HG03108 (cell line): ENCODE measurements at regions not wholly inside any gene's neighbourhood (a gene's known extent, or its start where the extent isn't known, plus 50 kb on each side); places are given as distances from the start of the nearest gene placed in this dataset.

Experiments
- ATAC-seq: cut with Tn5 transposase; IDR thresholded peaks from one replicate; pipeline ENCODE4 v1.9.1; 2021; ENCODE audit warnings: moderate library complexity; ENCODE audit not compliant: unreplicated experiment

DNA sequence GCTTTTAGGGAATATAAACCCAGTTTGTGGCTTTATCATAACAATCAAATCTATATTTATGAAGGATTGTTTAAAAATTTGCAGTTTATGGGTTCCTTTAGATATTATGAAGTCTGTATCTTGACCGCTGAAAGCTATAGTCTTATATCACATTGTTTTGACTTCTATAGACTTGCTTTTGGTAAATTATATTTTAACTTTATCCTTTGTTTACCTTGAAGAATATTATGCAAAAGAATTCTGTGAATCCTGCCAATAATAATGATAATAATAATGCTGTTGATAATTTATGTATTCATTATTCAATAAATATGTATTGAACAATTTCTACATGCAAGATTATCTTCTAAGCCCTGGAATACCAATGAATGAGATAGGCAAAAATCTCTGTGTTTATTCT lies 101.9 kb upstream of the MTPN start:
- ATAC-seq: no peak

DNA sequence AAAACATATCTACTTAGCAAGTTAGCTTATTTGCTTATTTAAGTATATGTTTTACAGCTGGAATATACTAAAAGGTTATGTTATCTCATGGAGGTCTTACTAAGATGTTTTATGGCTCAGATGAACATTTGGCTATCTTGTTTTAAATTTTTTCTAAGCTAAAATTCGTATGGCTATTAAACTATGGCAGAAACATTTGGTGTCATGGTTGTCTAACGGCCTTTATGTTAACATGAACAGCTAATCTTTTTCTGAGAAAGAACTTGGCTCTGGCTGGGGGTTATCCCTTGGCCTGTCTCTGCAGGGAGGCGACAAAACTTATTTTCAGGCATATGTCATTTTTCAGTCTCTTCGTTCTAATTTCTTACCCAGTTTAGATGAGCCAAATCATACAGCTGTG lies 101.5 kb upstream of the MTPN start:
- no peak for ATAC-seq

DNA sequence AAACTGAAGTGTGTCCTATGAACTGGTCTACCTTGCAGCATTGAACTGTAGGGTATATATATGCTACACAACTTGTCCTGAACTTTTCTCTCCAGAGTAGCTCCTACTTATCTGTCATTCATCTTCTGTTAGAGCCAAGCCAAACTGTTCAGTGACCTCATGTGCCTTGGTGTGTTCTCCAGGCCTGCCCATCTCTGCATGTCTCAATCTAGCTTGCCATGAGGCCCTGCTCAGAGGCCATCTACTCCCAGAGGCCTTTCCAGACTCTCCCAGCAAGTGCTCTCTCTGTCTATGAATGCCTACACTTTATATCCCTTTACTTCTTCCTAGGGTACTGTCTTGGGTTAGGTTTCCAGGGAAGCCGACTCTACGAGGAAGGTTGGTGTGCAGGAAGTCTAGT lies 99.8 kb upstream of the MTPN start:
- ATAC-seq: no peak

DNA sequence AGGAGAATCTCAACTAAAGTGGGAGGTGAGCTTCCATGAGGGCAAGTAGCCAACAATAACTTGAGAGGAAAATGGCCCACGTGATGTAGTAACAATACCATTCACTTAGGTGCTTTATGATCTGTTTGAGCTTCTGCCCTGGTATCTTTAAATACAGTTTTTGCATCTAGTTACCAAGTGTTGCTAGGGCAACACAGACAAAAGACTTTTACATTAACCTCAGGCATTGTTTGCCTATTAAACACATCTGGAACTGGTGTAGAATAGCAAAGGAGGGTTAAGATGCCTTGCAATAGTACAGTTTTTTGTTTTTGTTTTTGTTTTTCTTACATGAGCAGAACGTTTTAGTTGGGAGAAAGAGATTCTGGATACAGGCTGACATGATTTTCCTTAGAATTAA lies 97.7 kb upstream of the MTPN start:
- ATAC-seq: no peak

DNA sequence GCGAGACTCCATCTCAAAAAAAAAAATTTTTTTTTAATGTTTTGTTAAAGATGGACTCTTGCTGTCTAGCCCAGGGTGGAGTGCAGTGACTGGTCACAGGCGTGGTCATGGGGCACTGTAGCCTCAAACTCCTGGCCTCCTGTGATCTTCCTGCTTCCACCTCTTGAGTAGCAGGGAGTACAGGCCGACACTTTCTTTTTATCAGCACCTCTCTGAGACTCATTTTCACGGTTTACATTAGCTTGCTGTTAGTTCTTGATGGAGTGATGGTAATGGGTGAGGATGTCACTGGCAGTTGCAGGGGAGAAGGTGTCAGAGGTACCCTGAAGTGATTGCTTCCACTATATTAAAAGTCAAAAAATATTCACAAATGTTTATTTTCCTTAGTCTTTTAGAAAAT lies 95.3 kb upstream of the MTPN start:
- no peak for ATAC-seq

DNA sequence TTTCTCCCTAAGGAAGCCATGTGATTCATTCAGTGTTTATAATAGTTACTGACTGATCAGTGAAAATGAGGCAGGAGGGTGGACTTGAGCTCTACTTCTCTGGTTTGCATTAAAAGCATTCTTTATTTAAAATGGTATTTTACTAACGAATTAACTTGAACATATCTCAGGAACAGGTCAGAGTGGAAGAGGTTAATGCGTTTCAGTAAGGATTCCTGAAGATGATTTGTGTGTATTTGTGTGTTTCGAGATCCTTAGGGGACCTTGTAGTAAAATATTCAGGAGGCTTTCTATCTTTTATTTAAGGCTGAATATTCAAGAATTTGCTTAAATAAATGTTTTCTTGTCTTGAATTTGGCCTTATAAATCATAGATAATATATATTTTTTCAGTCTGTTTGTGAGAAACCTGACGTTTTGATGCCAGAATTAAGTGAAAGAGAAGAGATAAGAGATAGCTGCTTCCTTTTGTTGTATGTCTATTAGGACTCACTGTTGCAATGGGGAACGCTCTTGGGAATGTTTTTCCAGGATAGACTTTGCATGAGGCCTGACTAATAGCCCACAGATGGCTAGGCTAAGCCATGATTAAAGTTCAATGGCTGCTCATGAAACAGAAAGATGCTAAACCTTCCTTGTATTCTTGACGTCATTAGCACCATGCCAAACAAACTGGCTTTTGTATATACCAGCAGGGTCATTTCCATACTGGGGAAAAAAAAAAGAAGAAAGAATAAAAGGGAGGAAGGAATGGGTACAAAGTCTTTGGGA lies 93.8 kb upstream of the MTPN start:
- ATAC-seq: no peak

DNA sequence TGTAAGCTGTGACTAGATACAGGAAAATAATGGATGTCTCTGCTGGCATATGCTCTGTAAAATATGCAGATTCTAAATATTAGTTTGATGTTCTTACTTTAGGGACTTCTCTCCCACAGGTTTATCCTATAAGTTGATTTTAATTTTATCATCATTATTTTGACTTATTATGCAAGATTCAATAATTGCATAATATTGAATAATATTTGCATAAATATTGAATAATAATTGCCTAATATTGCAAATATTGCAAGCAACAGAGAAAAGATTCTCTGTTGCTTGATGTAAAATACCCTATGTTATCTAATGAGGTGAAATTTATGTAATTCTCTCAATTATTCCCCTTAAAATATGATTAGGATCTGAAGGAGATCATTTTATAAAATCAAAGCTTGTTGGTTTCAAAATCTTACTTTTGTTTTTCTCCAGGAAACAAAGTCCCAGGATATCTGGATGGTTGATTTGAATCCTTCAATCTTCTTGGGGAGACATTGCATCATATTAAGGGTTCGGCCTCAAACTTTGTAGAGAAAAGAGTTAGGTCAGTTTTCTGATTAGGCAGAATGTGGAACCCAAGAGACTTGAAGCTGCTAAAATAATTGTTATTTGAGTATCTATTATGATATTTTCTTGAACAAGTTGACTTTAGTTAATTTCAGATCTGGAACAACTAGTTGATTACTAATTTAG lies 92.8 kb upstream of the MTPN start:
- ATAC-seq: no peak

DNA sequence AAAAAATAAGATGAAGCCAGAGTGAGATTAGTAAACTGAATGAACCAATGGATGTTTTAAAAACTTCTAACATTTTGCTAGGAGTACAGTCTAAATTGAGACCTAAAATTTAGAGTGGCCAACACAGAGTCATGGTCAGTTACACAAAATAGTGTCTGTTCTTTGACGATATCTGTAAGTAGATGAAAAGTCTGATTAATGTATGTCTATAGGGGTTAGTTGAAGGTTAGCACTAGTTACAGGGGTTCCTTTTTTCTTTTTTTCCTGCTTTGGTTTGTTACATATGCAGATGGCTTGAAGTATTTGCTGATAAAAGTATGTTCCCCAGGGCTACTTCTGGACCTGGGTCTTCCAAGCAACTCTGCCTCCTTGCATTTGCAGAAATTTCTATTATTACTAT lies 90.1 kb upstream of the MTPN start:
- ATAC-seq: no peak

DNA sequence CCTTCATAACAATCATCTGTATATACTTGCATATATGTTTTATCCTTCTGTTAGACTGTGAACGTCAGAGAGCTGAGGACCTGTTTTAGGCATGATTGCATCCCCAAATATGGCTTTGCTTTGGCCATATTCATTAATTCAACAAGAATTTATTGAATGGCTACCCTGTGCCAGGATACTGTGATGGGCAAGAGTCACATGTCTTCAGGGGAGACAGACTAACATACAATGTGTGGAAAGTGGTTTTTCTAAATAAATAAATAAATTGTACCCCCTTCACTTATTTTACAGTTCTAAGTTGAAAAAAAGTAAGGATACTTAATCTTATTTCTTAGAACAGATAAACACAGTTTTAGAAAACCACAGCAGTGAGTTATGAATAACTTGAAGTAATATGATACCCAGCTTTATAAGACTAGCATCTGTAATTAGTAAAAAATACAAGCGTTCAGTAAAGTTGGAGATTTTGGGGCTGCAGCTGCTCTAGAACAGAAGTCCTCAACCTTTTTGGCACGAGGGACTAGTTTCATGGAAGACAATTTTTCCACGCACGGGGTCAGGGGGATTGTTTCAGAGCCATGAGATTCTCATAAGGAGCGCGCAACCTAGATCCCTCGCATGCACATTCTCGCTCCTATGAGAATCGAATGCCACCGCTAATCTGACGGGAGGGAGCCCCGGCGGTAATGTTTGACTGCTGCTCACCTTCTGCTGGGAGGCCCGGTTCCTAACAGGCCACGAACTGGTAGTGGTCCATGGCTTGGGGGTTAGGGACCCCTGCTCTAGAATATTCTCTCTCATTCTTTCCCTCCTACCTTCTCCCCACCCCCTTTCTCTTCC lies 89.4 kb upstream of the MTPN start:
- ATAC-seq: no peak

DNA sequence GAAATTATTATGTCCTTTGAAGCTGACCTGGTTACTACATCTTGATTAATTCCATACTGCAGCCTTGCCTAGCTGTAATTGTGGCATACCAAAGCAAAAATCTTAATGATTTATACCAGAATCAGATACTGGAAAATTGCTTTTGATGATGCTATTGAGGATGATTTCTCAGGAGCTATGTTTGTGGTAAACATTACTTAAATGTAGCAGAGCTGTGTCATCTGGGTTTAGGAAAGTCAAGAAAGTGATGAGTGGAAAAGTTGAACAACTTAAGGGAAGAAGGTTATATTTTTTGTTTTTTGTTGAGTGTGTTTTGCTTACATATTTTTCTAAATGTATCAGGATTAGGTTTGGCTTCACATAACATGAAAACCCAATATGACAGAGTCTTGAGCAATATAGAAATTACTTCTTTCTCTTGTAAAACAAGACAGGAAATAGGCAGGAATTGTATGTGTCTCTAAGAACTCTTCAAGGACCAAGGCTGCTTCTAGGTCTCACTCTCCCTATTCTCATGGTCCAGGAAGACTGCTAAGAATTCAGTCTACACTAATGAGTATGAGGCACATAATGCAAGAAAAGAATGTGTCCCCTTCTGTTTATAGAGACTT lies 87.6 kb upstream of the MTPN start:
- ATAC-seq: no peak

DNA sequence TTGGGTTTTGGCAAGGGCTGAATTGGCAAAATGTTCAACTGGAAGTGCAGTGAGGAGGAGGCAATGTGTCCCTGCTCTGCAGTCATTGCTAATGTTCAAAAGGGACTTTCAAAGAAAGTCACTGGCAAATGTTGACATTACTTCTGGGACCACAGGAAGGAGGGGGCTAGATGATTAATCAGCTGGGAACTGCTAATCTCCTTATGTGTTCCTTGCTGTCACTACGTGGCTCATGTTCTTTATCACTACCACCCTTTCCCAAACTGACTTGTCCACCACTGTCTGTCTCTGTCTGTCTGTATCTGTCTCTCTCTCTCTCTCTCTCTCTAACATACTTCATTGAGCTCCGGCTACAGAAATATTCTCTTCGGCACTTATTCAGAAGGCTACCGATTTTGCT lies 86.9 kb upstream of the MTPN start:
- ATAC-seq: no peak

DNA sequence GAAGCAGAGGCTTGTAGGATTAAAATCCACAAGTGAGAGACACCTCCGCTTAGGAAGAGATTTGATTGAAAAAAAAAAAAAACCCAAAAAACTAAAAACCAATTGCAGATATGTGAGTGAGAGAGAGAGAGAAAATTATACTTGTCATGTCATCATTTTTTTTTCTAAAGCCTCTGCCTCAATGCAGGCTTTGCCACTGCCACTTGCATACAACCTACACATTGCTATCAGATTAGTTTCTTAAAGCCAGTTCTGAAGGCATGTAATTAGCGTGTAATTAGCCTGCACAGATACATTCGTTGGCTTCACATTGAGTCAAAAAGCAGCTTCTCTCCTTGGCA lies 86.1 kb upstream of the MTPN start:
- no peak for ATAC-seq

DNA sequence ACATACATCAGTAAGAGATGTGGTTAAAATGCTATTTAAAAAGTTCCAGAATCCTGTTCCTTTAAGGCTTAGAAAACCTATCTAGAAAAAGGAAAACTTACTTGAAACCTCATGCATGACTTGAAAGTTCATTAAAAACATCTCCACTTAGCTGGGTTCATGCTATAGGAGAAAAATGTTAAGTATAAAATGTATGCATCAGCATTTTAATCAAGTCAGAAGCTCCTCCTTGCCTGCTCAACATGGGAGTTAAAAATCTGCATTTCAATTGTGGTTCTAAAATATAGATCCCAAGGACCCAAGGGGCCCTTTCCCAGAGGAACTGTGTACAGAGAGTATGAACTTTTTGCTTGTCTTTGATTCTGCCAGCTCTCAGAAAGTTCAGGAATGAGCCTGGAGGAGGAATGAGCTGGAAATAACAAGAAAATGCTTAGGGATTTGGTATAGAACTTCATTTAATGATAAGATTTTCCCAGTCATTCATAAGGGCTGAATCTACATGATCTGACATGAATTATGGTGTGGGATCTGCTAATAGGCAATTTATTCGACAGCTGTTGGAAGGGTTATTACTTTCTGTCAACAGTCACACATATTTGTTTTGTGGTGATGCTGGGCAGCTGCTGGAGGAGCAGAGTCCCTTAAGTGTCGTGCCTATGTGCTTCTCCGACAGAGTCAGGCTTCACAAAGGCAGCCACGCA lies 85.6 kb upstream of the MTPN start:
- no peak for ATAC-seq

DNA sequence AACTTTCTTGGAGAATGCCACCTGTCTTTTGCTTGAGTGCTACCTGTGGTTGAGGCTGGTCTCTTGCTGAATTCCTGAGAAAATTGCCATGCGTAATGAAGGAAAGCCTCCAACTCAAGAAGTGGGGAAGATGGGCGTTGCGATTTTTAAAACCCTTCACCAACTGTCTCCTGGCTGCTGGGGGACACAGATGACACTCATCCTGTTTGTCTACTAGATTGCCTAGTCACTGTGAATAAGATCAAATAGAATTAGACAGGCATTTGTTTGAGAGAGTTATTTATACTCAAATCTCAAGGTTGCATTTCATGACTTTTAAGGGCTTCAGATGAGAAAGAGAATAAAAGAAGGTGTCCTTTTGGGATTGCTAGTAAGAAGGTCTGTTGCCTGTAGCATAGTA lies 84.3 kb upstream of the MTPN start:
- ATAC-seq: no peak

DNA sequence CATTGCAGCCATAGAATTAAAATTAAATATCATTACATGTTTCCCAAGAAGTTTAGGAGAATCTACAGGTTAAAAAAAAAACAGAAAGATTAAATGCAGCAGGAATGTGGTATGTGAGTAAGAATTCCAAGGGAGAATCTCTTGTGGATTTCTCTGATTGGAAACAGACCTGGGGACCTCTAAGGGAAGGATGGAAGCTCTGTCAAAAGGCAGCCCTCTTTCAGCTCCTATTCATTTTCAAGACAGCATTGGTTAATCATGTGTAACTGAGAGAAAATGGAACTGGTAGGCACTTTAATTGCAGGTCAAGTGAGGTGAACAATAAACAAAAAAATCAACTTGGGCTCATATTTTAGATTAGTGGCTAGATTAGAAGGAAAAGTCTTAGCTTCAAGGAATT lies 81.4 kb upstream of the MTPN start:
- no peak for ATAC-seq

DNA sequence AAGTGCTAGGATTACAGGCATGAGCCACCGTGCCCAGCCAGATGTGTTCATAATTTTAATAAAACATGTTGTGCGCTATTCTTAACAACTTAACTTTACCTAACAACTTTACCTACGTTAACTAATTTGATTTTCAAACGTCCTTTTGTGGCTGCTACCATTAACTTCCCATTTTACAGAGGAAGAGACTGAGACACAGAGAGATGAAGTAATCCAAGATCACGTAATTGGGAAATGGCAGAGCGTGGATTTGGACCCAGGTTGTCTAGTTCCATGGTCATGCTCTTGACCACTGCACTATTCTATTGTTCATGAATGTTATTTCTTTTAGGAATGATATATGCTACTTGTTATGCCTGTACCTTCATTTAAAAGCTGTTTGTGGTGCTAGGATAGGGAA lies 80.3 kb upstream of the MTPN start:
- ATAC-seq: no peak

DNA sequence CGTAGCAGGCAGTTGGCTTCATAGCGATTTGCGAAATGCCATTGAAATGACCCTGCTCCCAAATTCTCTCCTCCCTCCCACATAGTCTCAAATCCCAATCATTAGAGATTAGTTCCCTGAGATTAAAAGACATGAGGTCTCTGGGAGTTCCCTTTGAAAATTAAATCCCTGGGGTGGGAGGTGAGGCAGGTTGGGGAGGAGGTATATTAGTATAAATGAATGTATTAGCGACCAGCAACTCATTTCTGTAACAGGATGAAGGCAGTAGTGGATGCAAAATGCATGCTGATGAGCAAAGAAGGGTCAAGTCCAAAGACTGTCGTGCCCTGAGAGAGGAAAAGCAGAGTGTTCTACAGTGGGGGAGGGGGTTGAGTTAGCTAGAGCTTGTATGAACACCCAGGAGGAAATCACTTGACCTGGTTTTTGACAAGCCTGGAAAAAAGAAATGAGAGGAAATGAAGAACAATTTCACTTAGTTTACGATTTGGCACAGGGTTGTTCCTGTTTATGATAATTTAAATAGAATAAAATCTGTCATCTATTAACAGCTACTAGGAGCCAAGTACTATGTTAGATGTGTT lies 79.6 kb upstream of the MTPN start:
- no peak for ATAC-seq

DNA sequence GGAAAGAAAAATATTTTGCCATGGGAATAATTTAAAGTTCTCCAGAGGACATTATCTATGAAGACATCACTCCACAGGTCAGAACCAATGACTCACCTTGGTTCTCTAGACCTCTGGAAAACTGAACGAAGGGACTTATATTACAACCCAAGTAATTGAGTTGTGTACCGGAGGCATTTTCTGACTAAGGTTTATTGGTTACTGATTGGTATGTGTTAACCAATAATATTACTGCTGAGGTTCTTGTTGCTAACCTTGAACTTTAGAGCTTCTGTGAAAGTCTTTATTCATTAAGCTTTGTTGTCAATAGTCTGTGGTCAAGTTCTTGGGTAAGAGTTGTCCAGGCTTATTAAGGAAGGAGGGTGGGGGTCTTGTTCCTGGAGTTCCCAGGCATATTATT lies 78.1 kb upstream of the MTPN start:
- ATAC-seq: no peak

DNA sequence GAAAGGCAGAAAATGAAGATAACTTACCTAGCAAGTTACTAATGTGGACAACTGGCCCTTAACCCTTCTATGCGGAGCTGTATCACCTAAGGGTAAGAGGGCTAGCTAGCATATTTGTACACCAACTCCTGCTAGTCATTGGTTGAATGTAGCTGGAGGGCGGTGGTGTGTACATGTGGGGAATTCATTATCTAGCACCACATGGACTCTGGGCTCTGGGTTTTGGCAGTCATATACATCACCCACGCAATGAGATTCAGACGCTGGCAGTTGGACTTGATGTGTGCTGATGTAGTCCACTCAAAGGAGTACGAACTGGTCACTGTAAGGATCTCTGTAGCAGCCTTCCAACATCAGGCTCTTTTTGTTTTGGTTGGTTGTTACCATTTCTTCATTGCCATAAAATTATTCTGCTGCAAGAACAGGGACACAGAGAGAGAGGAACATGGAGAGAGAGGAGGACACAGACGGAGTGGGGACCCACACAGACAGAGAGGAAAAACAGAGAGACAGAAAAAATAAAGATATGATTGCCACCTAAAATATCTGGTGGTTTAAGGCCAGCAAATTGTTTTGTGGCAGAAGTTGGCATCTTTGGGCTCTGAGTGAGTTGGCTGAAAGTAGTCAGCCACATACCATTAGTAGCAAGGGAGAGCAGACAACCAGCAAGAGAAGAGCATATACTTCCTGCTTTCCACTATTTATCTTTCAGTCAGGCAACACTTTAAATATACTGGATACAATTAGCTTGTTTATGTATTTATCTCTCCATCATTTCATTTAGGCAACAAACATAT lies 76.7 kb upstream of the MTPN start:
- no peak for ATAC-seq
